Activated naive CD4-positive, alpha-beta T cell treated with anti-CD3 and anti-CD28 coated beads, Interleukin-2, amount 50 U/mL, for 16 hours (primary cell): ENCODE measurements at regions not wholly inside any gene's neighbourhood (a gene's known extent, or its start where the extent isn't known, plus 50 kb on each side); places are given as distances from the start of the nearest gene placed in this dataset.
"Not testable (repeated sequence)": the region's sequence is repeated elsewhere in the genome, so short reads cannot be mapped to it uniquely, and the experiment has no call there.

Source experiments
- DNase-seq: peaks from one replicate; pipeline ENCODE4 v3.0.0-alpha.2; 2020

DNA sequence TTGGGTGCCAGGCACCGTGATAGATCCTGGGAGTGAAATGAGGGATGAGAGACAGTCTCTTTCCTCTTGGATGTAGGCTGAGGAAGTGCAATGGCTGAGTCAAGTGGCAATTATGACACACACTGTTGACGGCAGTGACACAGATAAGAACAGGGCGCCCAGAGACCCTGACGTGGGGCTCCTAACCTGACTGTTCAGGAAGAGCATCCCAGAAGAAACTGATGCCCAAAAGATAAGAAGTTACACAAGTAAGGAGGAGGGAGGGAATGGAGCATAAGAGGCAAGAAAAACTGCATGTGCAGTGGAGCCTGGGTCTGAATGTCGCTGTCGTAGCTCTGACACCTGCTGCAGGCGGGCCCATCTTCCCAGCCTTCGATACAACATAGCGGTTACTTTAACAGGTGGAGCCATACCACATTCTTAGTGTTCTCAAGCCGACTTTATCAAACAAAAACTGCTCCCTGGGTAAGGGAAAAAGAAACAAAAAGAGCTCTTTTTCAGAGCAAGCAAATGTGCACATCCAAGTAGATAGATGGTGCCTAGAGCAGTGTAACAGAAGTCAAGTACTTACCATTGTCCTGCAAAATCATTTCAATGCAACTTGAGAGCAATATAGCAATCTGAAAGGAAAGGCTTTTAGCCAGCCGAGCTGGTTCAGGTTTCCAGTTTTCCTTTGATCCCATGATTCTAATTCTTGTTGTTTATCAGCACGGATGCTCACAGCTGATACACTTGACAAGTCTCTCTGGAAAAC, 463.9 kb upstream of the JARID2 start:
- DNase-seq, result no peak

DNA sequence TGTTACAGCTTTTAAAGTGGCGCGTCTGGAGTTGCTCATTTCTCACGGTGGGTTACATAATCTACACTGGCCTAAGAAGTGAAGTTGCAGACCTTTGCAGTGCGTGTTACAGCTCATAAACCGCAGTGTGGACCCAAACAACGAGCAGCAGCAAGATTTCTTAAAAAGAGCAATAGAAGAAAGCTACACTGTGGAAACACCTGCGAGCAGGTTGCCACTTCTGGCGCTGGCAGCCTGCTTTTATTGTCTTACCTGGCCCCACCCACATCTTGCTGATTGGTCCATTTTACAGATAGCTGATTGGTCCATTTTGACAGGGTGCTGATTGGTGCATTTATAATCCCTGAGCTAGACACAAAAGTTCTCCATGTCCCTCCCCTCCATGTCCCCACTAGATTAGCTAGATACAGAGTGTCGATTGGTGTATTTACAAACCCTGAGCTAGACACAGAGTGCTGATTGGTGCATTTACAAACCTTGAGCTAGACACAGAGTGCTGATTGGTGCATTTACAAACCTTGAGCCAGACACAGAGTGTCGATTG, 462.9 kb upstream of the JARID2 start:
- DNase-seq, result not testable (repeated sequence)

DNA sequence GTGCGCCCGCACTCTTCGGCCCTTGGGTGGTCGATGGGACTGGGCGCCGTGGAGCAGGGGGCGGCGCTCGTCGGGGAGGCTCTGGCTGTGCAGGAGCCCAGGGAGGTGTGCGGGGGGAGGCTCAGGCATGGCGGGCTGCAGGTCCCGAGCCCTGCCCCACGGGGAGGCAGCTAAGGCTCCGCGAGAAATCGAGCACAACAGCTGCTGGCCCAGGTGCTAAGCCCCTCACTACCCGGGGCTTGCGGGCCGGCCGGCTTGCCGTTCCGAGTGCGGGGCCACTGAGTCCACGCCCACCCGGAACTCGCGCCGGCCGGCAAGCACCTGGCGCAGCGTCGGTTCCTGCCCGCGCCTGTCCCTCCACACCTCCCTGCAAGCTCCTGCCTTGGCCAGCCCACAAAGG, 462.3 kb upstream of the JARID2 start:
- no peak for DNase-seq

DNA sequence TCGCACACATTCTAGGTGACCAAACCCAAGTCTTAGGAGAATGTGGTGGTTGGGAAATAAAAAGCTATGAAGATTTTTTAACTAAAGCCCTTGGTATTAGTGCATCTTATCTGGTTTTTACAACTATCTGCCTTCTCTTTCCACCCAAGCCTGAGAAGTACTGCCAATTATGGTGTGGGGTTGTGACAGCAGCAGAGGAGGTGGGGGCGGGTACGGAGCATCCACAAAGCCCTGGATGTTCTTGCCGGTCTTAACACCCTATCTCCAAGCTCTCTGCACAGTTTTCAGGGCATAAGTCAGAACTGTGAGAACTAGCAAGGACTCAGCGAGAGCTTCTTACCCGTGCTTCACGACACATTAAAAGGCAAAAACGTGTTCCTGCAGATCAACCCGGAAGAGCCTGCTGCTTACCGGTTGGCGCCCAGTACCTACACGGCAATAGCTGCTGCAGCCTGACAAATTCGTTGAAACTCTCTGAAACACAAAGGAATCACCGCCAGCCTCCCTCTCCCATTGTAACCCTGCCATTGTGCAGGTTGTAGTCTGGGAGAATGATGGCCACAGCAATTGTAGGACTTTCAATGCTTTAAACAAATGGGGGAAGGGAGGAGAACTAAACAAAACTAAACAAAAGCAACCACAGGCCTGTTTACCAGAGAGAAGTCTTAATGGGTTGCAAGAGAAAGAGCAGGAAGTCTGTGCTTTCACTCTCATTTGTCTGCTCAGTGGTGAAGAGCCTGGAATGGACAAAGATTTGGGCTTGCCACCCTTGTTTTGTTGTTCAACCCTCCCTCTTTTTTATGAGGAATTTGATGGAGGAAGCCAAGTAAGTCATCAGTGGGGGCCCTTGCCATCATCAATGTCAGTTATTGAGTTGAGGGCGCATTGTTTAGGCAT, 461.0 kb upstream of the JARID2 start:
- DNase-seq, result peak; percentile 17

DNA sequence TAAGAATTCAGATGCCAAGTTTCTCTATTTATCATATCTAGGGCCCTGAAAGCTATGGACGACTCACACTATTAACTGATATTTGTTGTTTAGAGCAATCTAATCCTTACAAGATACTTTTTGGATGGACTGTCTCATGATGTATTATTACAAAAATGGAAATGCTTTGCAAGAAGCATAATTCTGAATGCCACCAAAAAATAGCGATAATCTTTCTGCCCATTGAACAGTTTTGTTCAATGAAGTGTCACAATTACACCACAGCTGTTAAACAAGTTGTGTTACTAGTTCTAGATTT, 460.4 kb upstream of the JARID2 start:
- DNase-seq, result no peak

DNA sequence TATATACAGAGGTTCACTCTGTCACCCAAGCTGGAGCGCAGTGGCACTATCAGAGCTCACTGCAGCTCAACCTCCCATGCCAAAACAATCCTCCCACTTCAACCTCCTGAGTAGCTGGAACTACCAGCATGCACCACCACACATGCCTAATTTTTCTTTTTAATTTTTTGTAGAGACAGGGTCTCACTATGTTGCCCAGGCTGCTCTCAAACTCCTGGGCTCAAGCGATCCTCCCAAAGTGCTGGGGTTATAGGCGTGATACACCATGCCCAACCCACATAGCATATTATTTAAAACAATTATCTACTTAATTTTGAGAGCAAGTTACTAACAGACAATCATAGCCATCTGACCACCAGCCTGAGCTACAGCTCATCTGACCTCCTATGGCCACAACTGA, 459.9 kb upstream of the JARID2 start:
- DNase-seq, result no peak

DNA sequence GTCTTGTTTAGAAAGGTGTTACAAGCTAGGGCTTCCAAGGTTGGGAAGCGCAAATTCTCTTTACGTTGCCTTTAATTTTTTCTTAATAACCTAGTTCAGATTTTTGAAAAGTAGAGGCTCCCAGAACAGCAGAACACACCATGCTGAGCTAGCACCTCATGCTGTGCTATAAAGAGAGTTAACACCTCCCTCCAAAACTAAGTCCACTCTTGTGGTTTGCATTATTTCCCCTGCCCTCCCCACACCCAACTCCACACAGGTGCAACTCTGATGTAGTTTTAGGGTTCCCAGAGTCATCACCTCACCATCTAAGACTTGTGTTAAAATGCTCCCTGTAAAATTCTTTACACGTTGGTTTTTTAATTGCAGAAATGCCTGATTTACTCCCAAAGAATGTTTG, 459.4 kb upstream of the JARID2 start:
- DNase-seq, result no peak

DNA sequence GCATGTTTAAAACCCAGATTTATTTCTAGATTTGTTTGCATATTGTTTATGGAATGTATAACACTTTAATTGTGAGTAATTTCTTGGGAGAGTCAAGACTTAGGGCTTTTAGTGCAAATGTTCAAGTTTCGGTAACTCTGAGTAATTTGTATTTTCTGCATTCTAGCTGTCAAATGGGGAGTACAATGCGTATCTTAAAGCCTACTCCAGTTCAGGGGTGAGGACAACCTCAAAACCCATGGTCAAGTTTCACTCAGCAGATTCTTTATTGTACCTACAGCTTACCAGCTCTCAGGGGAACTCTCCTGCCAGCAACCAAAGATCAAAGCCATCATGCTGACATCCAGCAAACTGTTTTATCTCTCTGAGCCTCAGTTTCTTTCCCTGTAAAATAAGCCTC, 458.6 kb upstream of the JARID2 start:
- DNase-seq, result no peak

DNA sequence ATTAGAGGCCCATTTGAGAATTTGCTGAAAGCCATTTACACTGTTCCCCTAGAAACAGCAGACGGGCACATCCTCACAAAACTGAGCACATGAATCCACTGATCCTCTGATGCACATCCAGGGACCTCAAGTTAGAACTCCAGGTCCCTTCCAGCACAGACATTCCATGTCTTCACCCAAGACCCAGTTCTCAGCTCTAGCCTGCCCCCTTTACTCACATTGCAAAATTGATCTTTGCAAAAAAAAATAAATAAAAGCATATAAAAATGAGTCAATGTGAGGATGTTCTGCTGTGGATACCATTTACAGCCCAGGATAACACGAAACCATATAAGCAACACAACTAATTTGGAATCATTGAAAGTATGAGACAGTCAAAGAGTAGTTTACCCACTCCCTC, 458.2 kb upstream of the JARID2 start:
- DNase-seq, result no peak

DNA sequence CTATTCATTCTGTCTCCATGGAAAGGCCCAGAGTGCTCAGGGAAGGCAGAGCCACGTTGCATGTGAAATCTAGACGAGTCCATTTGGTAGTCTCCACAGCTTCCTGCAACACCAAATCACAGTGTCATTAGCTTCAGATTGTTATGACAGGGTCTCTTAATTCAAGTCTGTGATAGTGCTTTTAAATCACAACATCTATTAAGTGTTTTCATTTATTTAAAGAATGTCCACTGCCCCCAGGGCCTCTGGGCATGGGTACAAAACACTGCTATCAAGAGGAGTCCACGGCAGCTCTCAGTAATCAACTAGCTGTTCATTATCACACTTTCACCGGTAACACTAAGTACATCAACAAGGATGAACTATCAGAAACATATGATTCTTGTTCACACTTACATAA, 455.9 kb upstream of the JARID2 start:
- no peak for DNase-seq

DNA sequence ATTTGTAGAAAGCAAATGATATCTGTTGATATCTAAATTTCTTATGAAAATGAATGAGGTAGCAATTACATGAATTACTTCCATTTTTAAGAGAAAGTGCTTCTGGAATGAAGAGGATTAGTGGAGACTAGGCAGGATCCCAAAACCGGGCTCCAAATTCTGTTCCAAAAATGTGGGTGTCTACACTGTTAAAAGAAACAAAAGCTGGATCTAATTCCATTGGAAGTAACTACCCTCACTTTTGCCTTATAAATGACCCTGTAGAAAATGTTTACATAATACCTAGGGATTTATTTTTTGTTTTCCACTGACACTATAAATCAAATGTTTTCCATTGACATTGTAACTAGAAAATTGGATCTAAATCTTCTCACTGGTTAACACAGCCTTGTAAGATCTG, 454.9 kb upstream of the JARID2 start:
- no peak for DNase-seq

DNA sequence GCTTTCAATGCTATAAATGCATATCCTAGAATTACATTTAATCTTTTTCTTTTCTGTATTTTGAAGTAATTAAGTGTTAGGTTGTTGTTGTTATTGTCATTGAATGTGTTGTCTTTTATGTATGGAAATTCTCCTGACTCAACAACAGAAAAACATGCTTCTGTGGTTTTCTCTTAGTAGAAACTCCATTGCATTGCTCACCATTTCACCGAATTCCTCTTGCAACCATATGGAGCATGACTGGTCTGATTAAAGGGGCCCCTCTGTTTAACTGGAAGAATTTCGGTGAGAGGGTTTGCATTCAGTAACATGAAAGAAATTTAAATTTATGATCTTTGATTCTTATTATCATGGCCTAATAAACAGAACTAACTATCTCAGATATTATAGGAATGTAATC, 454.3 kb upstream of the JARID2 start:
- no peak for DNase-seq

DNA sequence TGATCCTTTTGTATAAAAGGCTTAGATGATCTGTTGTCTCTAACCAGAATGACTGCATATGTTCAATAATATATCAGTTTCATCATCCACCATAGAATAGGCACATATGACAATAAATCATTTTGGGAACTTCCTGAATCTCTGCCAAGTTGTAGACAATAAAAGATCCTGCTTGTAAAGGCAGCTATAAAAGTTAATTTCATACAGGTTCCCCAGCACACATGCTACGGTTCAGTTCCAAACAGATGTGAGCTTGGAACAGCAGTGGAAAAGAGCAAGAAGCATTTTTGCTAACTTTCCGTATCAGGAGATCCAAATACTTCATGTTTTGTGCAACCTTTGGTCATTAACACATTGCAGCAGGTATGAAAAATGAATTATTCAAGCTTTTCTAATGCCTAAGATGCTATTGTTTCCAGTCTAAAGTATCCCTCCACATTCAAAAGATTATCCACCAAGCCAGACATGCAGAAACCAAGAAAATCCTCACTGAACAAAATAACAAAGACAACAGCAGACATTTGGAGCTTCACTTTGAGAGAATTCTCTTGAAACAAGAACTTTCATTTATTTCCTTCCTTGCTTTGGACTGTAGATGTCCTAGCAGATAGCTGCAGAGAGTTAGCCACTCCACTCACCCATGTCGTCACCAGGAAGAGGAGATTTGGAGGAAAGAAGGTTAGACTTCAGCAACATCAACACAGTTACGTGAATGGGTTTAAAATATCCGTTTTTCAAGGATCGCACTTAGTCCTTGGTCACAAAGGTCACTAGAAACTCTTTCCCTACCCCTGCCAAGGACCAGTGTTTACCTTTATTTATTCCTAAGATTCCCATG, 453.5 kb upstream of the JARID2 start:
- no peak for DNase-seq

DNA sequence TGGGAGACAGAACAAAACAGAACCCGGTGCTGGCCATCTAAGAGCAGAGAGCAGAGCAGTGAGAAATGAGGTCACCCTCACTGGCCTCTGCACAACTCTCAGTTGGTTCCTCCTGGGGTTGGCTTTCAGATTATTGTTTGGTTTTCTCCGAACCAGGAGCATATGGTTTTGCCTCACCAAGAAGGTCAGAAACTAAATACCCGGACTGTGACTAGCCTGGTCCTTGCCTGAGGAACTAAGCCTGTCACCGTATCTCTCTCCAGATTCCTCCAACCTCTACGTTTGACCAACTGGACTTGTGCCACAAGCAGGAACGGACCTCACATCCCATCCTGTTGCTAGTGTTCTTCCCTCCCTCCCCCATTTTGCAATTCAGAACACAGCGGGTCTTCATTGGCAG, 450.4 kb upstream of the JARID2 start:
- DNase-seq, result no peak

DNA sequence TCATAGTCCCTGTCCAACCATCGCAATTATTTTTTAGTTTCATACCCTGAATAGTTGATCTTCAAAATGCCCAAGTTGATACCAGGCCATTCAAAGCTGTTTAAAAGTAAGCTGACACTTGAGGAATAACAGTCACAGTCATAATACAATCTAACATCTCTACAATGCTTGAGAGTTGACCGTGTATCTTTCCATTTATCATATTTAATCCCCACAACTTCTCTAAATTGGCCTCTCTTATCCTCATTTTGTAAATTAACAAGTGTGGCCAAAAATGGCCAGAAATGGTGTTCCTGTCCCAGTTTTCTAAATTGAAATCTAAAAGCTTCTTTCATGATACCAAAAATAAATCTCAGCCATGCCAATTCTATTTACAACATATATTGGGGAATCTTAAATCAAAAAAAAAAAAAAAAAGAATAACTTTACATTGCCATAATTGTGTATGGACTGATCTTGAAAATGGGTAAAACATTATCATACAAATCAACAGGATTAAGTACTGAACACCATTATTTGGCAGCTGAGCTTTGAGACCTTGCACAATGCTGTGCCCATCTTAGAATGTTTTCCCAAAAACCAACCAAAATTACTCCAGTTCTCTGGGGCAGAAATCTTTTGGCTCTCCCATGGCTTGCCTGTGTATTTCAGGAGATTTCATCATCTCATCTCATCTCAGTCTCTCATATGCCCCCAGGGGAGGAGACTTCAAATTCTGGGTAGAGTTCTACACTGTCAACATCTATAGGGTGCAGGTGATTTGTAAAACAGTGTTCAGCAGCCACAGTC, 448.7 kb upstream of the JARID2 start:
- DNase-seq, result no peak

DNA sequence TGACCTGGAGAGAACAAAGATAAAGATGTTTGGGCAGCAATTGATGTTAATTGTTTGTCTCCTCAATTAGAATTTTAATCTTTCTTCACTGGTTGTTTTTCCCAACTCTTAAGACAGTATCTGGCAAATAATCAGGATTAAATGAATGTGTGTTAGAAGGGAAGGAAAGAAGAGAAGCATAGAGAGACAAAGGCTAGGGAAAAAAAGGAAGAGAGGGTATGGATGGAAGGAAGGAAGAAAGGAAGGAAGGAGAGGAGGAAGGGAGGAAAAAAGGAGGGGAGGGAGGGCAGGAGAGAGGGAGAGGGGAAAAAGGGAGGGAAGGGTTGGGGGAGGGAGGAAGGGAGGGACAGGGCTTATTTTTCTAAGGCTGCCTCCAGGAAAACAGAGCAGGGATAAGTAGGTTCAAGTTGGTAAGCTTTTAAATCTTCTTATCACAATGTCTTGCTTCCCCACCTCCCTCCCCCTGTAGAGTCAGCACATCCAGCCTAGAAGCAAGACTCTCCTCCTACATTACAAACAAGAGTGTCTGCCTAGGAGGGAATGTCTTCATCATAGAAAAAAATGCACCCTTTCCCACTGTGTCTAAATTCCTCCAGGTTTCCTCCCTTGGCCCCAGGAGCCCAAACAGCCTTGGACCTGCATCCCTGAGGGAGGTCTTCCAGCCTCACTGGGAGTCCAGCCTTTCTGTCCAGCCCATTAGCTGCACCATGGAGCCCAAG, 447.8 kb upstream of the JARID2 start:
- DNase-seq, result no peak

DNA sequence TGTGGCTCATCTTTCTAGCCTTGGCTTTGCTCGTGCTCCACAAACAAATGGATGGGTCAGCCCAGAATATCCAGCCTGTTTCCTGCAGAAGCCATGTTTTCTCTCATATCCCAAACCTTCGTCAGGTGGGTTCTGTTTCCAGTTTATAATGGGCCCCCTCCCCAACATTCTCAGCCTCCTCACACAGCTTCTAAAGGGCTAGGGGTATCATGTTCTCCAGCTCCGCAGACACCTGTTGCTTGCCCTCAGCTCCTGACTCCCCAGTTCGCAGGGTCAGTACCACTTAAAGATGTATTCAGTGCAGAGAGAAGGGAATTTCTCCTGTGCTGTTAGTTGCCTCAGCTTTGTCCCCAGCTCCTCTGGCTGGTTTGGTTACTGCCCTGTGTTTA, 447.3 kb upstream of the JARID2 start:
- no peak for DNase-seq

DNA sequence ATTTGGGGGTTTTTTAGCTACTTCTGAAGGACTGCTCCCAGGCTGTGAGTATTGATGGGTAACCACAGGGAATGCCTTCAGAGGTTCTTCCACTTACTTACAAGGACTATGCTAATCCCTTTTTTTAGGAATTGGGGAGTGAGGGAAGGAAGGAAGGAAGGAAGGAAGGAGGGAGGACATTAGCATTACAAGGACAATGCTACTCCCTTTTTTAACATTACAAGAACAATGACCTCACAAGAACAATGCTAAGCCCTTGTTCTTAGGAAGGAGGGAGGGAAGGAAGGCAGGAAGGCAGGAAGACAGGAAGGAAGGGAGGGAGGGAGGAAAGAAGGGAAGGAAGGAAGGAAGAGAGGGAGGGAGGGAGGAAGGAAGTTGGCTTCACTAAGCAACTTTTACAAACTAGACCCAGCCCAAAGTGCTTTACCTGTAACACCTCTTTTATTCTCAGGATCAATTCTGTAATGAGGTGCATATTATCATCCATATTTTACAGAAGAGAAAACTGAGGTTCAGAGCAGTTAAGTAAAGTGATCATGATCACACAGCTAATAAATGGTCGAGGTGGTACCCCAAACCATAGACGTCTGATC, 446.8 kb upstream of the JARID2 start:
- no peak for DNase-seq

DNA sequence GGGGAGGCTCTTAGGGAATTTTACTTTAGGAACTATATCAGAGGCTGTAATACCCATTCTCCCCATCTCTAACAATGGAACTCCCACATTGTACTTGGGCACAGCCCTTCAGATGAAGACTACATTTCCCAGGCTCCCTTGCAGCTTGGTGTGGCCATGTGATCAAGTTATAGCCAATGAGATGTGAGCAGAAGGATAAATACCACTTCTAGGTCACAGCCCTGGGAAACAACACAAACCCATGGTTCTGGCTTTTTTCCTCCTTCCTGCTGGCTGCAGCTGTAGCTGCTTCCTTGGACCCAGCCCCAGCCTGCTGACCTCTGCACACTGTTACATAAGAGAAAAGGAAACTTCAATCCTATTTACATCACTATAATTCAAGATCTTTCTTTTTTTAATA, 445.9 kb upstream of the JARID2 start:
- DNase-seq, result peak; percentile 24

DNA sequence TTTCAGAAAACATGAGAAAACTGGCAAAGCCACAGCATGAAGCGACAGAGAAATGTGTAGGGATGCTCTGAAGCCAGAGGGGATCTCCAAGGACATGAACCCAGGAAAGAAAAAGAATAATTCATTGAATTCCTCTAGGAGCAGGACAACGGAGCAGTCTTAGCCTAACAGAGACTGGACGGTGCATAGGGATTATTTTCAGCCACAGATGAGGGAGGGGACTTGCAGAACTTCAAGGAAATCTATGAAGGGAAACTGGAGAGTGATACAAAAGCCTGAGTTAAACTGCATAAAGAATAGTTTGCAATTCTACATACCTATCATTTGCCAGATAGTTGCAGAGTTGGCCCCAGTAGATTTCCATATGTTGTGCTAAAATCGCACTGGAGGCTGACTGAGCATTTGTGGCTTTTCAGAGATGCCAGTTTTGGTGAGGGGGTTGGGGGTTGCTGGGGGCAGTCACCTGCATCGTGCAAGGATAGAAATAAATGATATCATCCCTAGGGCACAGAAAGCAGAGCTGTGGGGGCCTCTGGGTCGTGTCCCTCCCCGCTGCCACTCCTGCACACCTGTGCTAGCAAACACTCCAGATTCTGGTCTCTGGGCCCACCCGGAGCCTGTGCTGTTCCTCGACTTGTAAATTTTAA, 443.2 kb upstream of the JARID2 start:
- DNase-seq, result no peak
